ENCODE measurements at regions not wholly inside any gene's neighbourhood (a gene's known extent, or its start where the extent isn't known, plus 50 kb on each side); places are given as distances from the start of the nearest gene placed in this dataset.

DNA sequence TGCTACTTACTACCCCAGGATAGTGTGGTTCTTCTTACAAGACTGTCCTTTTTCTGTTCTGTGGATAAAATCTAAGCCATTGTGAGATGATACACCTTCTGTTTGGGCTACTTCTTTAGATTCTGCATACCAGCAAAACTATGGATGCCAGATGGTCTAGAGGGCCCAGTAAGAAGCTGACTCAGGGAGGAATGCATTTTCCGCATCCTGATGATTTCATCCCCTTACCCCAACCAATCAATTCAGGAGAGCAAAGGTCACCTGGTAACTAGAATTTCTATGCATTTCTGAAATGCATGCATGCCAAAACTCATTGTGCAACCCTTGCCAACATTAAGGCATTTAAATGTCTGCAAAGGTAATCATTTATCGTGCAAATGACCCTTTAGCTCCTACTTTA lies 285.7 kb upstream of the ZP4 start:
- no peaks in the 10 kb centered on the region for H3K9me3 ChIP-seq (ENCODE audit: low read length)
- H2AFZ ChIP-seq (ENCODE audit: low read depth, low read length): no peak overlapping the region
- H3K27me3 ChIP-seq (ENCODE audit: insufficient read depth, low read length): no peaks in the 10 kb centered on the region
- H3K4me1 ChIP-seq (ENCODE audit: insufficient read depth, low read length): peaks cover 25% of the 10 kb centered on the region
- no peaks in the 10 kb centered on the region for H3K36me3 ChIP-seq (ENCODE audit: insufficient read depth, low read length)
- no peak overlapping the region for H3K4me3 ChIP-seq (ENCODE audit: low read length)

DNA sequence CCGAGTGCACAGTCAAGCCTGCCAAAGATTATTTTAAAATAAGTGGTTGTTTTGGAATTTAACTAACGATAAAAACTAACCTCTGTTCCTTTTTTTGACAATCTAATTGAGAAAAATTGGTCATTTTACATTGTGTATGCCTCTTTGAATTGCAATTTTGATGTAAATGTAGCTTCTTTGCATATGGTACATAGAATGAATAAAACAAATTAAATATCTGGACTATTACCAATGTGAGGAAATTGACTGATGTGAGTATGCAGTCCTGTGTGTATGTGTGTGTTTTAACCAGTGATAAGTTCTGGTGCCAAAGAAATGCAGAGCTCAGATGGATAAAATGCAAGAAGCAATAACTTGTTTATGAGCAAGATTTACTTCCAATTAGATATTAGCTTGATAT lies 281.3 kb upstream of the ZP4 start:
- Histone ChIP-seq H3K4me3 (ENCODE audit: low read length) (no peak overlapping the region), H3K27me3 (ENCODE audit: insufficient read depth, low read length) (no peaks in the 10 kb centered on the region), H3K36me3 (ENCODE audit: insufficient read depth, low read length) (no peaks in the 10 kb centered on the region), H3K9me3 (ENCODE audit: low read length) (no peaks in the 10 kb centered on the region), H3K4me1 (ENCODE audit: insufficient read depth, low read length) (peaks cover 8% of the 10 kb centered on the region), H2AFZ (ENCODE audit: low read depth, low read length) (no peak overlapping the region)

DNA sequence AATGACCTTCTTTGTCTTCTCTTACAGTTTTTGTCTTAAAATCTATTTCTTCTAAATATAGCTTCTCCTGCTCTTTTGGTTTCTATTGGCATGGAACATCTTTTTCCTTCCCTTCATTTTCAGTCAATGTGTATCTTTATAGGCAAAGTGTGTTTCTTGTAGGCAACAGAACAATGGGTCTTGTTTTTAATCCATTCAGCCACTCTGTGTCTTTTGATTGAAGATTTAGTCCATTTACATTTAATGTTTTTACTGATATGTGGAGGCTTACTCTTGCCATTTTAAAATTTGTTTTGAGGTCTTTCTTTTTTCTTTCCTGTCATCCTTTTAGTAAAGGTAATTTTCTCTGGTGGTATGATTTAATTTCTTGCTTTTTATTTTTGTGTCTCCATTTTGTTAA lies 271.2 kb upstream of the ZP4 start:
- H3K27me3 ChIP-seq (ENCODE audit: insufficient read depth, low read length): no peaks in the 10 kb centered on the region
- no peaks in the 10 kb centered on the region for H3K36me3 ChIP-seq (ENCODE audit: insufficient read depth, low read length)
- no peak overlapping the region for H3K4me3 ChIP-seq (ENCODE audit: low read length)
- no peaks in the 10 kb centered on the region for H3K4me1 ChIP-seq (ENCODE audit: insufficient read depth, low read length)
- H2AFZ ChIP-seq (ENCODE audit: low read depth, low read length): no peak overlapping the region
- H3K9me3 ChIP-seq (ENCODE audit: low read length): no peaks in the 10 kb centered on the region

DNA sequence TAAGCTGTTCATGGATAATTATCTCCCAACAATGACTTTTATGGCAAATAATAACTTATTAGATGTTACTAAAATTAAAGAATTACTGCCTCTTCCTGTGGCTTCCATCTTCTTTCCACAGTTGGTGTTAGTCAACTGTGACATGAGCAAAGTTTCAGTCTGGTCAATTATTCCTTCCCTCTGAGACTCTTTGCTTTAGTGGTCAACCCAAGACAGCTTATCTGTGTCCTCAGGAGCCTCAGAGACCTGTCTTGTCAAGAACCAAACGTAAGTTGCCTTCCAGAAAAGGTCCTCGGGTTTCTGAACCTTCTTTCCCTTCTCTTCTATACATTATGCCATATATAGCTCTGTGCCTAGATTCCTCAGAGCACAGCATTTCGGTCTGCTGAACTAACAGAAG lies 263.2 kb upstream of the ZP4 start:
- H3K36me3 ChIP-seq (ENCODE audit: insufficient read depth, low read length): no peaks in the 10 kb centered on the region
- no peak overlapping the region for H3K4me3 ChIP-seq (ENCODE audit: low read length)
- H3K4me1 ChIP-seq (ENCODE audit: insufficient read depth, low read length): no peaks in the 10 kb centered on the region
- no peaks in the 10 kb centered on the region for H3K27me3 ChIP-seq (ENCODE audit: insufficient read depth, low read length)
- H3K9me3 ChIP-seq (ENCODE audit: low read length): no peaks in the 10 kb centered on the region
- H2AFZ ChIP-seq (ENCODE audit: low read depth, low read length): no peak overlapping the region

DNA sequence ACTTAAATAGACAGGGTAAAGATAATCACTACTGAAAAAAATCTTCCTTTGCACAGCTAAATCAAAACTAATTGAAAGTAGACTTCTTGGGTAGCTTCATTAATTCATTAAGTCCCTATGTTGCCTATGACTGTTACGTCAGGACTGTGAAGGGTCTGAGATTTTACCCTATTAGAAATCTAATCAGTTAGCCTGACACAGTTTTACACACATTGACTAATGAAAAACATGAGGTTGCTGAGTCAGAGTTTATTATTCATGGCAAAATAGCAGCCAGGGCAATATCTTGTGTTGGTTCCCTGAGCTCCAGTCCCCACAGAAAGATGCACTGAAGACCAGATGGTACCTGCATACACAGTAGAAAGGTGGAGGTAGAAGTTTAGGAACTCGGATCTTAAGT lies 262.5 kb upstream of the ZP4 start:
- Histone ChIP-seq H3K4me1 (ENCODE audit: insufficient read depth, low read length) (no peaks in the 10 kb centered on the region), H3K9me3 (ENCODE audit: low read length) (no peaks in the 10 kb centered on the region), H3K36me3 (ENCODE audit: insufficient read depth, low read length) (no peaks in the 10 kb centered on the region), H3K27me3 (ENCODE audit: insufficient read depth, low read length) (no peaks in the 10 kb centered on the region), H2AFZ (ENCODE audit: low read depth, low read length) (no peak overlapping the region), H3K4me3 (ENCODE audit: low read length) (no peak overlapping the region)

DNA sequence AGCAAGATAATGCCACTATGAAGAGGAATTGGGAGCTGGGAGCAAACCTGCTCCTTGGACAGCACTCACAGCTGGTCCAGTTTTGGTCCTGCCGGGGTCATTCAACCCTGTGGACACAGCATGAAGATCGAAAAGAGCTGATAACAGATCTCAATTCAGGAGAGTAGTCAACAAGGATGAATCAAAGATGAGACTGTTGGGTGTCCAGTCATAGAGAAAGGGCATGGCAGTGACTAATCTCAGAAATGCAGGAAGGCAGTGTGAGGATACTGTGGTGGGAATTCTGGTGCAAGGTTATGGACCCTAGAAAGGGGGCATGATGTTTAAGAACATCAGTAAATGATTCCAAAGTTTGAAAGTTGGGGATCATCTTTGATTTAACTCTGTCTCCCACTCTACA lies 261.4 kb upstream of the ZP4 start:
- Histone ChIP-seq H3K9me3 (ENCODE audit: low read length) (no peaks in the 10 kb centered on the region), H3K36me3 (ENCODE audit: insufficient read depth, low read length) (no peaks in the 10 kb centered on the region), H2AFZ (ENCODE audit: low read depth, low read length) (no peak overlapping the region), H3K27me3 (ENCODE audit: insufficient read depth, low read length) (no peaks in the 10 kb centered on the region), H3K4me3 (ENCODE audit: low read length) (no peak overlapping the region), H3K4me1 (ENCODE audit: insufficient read depth, low read length) (no peaks in the 10 kb centered on the region)

DNA sequence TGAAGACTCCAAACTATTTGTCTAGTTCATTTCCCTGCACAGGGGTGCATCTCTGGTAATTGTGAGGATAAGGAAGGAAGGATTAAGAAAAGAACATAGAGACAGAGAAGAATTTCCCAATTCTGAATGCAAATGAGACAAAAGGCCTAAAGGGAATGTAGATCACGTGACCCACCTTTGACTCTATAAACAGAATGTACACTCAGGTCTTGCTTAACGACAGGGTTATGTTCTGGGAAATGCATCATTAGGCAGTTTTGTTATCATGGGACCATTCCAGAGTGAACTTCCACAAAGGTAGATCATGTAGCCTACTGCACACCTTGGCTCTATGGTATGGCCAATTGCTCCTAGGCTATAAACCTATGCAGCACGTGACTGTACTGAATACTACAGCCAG lies 252.3 kb upstream of the ZP4 start:
- Histone ChIP-seq H2AFZ (ENCODE audit: low read depth, low read length) (no peak overlapping the region), H3K4me3 (ENCODE audit: low read length) (no peak overlapping the region), H3K9me3 (ENCODE audit: low read length) (no peaks in the 10 kb centered on the region), H3K36me3 (ENCODE audit: insufficient read depth, low read length) (no peaks in the 10 kb centered on the region), H3K27me3 (ENCODE audit: insufficient read depth, low read length) (no peaks in the 10 kb centered on the region), H3K4me1 (ENCODE audit: insufficient read depth, low read length) (no peaks in the 10 kb centered on the region)

DNA sequence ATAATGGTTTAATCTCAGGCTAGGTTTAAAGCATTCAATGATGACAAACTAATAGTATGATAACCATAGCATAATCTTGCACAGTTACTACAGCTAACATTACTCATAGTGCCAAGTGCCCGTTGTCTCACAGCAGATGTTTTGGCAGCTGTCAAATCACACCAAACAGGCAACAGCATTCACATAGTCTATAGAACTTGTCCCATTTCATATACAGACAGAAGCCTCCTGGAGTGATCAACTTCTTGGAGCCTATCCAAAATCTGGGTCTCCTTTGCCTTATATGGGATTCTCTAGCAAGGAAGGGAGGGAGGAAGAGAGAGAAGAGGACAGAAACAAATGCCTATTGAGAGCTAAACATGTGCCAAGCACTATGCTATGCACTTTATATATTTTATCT lies 250.6 kb upstream of the ZP4 start:
- H2AFZ ChIP-seq (ENCODE audit: low read depth, low read length): no peak overlapping the region
- no peaks in the 10 kb centered on the region for H3K27me3 ChIP-seq (ENCODE audit: insufficient read depth, low read length)
- no peaks in the 10 kb centered on the region for H3K36me3 ChIP-seq (ENCODE audit: insufficient read depth, low read length)
- H3K4me1 ChIP-seq (ENCODE audit: insufficient read depth, low read length): no peaks in the 10 kb centered on the region
- no peak overlapping the region for H3K4me3 ChIP-seq (ENCODE audit: low read length)
- H3K9me3 ChIP-seq (ENCODE audit: low read length): no peaks in the 10 kb centered on the region

DNA sequence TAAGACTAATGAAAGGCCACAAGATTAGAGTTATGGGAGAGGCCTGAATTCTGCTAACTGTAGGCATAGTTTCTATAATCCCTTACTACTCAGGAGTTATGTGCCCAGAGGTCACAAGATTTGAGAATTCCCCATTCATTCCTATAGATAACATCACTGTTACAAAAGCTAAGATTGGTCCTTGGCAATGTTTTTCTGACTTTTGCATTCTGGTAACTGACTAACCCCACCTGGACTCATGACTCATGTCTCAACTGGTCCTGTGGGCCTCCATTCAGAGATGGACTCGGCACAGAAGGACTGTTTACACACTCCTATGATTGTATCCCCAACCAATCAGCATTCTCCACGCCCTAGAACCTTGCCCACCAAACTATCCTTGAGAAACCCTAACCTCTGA lies 249.0 kb upstream of the ZP4 start:
- H3K4me3 ChIP-seq (ENCODE audit: low read length): no peak overlapping the region

DNA sequence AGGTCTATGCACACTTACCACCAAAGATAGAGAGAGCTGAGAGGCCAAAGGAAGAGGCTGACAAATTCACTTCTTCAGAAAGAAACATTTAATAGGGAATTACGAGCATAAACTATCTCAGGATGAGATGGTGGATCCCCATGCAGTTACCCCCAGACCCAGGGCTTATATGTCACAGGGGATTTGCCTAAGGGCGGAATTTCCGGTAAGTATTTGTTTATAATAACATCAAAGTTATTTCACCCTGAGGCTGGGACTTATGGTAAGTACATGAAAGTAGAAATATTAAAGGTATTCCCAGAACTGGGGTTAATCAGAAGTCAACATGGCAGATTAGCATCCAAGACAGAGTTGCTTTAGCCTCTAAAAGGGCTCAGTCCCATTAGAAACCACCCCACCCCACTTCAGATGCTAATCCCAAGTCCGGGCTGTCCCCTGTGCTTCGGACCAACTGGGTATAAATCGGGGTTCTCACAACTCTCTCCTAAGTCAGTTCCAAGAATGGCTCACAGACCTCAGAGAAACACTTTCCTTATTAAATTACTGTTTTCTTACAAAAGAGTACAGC lies 247.4 kb upstream of the ZP4 start:
- no peak overlapping the region for H3K4me3 ChIP-seq (ENCODE audit: low read length)
- no peaks in the 10 kb centered on the region for H3K9me3 ChIP-seq (ENCODE audit: low read length)
- H2AFZ ChIP-seq (ENCODE audit: low read depth, low read length): no peak overlapping the region
- no peaks in the 10 kb centered on the region for H3K36me3 ChIP-seq (ENCODE audit: insufficient read depth, low read length)
- no peaks in the 10 kb centered on the region for H3K4me1 ChIP-seq (ENCODE audit: insufficient read depth, low read length)
- no peaks in the 10 kb centered on the region for H3K27me3 ChIP-seq (ENCODE audit: insufficient read depth, low read length)

More for the DNA sequence above, 249.0 kb upstream of the ZP4 start:
- Histone ChIP-seq H3K4me1 (ENCODE audit: insufficient read depth, low read length) (no peaks in the 10 kb centered on the region), H3K36me3 (ENCODE audit: insufficient read depth, low read length) (no peaks in the 10 kb centered on the region), H2AFZ (ENCODE audit: low read depth, low read length) (no peak overlapping the region), H3K9me3 (ENCODE audit: low read length) (no peaks in the 10 kb centered on the region), H3K27me3 (ENCODE audit: insufficient read depth, low read length) (no peaks in the 10 kb centered on the region)

DNA sequence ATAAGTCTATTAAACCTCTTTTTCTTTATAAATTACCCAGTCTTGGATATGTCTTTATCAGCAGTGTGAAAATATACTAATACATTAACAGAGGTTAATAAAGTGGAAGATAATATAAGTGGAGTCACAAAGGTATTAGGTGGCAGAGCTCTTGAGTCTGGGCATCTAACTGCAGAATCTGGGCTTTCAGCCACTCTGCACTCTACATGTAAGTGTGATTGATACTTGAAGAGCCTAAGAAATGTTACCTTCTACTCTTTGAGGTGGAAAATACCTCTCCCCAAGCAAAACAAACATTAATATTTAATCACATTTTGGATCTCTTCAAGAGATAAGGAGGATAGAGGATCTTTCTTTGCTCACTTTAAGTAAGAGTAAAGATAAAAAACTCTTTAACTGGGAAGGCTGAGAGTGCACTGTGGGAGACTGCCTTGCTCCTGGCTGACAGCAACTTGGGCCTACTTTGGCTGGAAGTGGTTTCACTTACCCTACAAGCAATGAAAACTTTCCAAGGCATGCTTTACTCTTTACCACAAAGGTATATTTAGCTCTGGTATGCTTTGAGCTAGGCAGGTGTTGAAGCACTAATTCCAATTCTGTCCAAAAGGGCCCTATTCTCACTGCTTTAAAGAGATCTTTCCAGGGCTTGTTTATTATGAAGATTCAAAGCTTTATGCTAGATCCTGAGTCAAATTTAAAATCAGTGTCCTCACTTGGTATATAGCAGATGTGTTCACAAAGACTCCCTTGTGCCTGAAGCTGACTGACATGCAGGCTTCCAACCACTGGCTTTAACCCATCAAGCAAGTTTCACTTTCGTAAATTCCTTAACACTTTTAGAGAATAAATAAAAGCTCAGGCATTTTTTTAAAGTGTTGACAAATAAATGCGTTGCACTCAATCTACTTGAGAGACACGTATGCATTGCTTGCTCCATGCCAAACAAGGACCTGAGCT lies 245.3 kb upstream of the ZP4 start:
- no peaks in the 10 kb centered on the region for H3K4me1 ChIP-seq (ENCODE audit: insufficient read depth, low read length)
- H3K36me3 ChIP-seq (ENCODE audit: insufficient read depth, low read length): no peaks in the 10 kb centered on the region
- no peak overlapping the region for H3K4me3 ChIP-seq (ENCODE audit: low read length)
- H3K27me3 ChIP-seq (ENCODE audit: insufficient read depth, low read length): no peaks in the 10 kb centered on the region
- H3K9me3 ChIP-seq (ENCODE audit: low read length): no peaks in the 10 kb centered on the region
- no peak overlapping the region for H2AFZ ChIP-seq (ENCODE audit: low read depth, low read length)

DNA sequence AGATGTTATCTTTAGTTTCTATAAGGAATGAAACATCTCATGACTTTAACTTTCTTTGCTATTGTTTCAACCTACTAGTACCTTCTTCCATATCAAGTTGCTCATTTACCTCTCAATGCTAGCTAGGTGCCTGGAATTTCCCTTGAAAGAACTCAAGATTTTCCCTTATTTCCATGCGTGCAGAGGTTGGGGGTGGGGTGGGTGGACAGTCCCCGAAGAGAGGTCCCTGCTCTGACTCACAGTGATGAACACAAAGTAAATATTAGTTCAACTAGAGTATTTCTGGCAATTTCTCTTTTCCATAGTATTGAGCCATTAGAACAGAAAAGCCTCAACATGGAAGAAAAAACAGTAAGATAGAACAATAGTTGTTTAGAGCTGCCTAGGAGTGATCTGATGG lies 239.0 kb upstream of the ZP4 start:
- Histone ChIP-seq H2AFZ (ENCODE audit: low read depth, low read length) (no peak overlapping the region), H3K27me3 (ENCODE audit: insufficient read depth, low read length) (no peaks in the 10 kb centered on the region), H3K36me3 (ENCODE audit: insufficient read depth, low read length) (no peaks in the 10 kb centered on the region), H3K4me1 (ENCODE audit: insufficient read depth, low read length) (no peaks in the 10 kb centered on the region), H3K4me3 (ENCODE audit: low read length) (no peak overlapping the region), H3K9me3 (ENCODE audit: low read length) (no peaks in the 10 kb centered on the region)

DNA sequence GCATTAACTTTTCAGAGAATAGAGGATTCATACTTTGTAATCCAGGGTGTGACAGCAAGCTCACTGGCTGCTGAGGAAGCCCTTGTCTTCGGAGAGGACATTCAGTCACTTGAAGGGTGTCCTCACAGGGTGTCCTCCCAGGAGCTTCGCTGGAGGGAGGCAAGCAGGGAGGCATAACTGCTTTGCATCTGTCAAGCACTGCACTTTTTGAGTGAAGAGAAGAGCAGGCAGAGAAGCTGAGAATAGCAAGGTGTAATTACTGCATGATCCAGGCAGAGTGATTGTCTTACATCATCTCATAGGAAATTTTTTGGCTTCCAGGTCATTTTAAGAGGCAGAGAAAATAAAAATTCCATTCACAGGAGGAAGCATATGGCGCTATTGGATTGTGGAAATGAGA lies 232.5 kb upstream of the ZP4 start:
- no peaks in the 10 kb centered on the region for H3K4me1 ChIP-seq (ENCODE audit: insufficient read depth, low read length)
- H3K4me3 ChIP-seq (ENCODE audit: low read length): no peak overlapping the region
- no peak overlapping the region for H2AFZ ChIP-seq (ENCODE audit: low read depth, low read length)
- H3K9me3 ChIP-seq (ENCODE audit: low read length): no peaks in the 10 kb centered on the region
- no peaks in the 10 kb centered on the region for H3K36me3 ChIP-seq (ENCODE audit: insufficient read depth, low read length)
- H3K27me3 ChIP-seq (ENCODE audit: insufficient read depth, low read length): no peaks in the 10 kb centered on the region

DNA sequence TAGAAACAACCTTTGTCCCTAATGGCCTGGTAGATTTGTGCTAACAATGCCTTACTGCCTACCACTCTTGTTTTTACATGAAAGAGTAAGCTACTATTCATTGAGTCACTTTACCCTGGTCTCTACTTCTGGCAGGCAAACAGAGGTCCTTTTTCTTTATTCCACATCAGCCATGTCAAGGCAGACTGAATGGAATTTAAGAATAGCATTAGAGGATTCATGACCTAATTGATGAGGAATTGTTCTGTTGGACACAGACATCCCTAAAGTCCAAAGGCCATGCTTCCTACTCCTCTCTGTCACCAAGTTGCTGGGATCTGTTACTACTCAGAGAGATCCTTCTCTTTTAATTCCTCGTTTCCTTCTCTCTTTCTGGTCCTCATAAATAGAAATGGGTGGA lies 229.1 kb upstream of the ZP4 start:
- Histone ChIP-seq H3K9me3 (ENCODE audit: low read length) (no peaks in the 10 kb centered on the region), H3K36me3 (ENCODE audit: insufficient read depth, low read length) (no peaks in the 10 kb centered on the region), H3K4me1 (ENCODE audit: insufficient read depth, low read length) (no peaks in the 10 kb centered on the region), H3K4me3 (ENCODE audit: low read length) (no peak overlapping the region), H2AFZ (ENCODE audit: low read depth, low read length) (no peak overlapping the region), H3K27me3 (ENCODE audit: insufficient read depth, low read length) (no peaks in the 10 kb centered on the region)

All from neuron (in vitro differentiated cells).